CD4-positive, alpha-beta T cell treated with Interleukin-1 beta for 1 hour (primary cell): ENCODE measurements at regions not wholly inside any gene's neighbourhood (a gene's known extent, or its start where the extent isn't known, plus 50 kb on each side); places are given as distances from the start of the nearest gene placed in this dataset.
A peak's percentile ranks its signal among the peaks of the same experiment; 100 is the strongest.

Experiments
- DNase-seq, 2 donors: peaks; one replicate each; pipeline ENCODE4 v3.0.0-alpha.2; 2020 to 2022

DNA sequence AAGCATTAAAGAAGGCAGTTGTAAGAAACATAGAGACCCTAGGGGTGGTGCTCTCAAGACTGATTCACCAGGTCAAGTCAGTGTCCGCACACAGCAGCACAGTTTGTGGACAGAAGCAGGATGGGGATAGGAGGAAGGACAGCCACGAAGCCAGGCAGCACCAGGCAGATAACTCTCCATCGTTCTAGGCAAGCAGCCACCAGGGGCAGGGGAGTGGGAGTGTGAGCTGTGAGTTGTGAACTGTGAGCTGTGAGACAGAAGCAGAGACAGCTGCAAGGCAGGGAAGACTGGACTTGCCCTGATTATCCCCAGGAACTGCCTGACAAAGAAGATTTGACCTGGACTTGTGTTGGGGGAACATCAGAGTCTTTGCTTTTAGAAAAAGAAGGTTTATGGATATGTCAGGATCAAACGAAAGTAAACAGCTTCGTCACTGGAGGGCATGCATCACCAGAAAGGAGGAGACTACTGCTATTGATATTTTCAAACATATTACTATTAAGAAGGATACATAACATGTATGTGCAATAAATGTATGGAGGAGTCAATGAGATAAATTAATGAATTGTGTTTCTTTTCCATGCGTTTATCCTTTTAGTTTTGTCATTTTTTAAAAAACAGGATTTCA, 286.1 kb downstream of the IRS2 start:
- no peak for DNase-seq

DNA sequence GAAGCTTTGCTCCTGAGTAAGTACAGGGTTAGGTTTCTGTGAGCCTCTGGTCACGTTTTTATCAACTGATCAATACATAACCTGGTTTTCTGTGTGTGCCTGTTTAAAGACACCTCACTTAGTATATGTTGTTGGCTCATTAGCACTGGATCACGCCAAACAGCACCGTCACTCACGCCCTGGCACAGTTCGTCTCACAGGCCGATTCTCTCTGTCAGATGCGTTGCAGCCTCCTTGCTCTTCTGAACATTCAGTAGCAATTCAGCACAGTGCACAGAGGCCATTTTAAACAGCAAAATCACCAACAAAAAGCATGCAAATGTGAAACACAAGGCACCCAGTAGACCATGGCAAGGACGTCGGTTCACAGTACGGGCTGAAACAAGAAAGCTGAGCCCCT, 288.5 kb downstream of the IRS2 start:
- DNase-seq = no peak

- DNase-seq = no peak
Measured at GRCh38 chr13:109496216-109496615, 290.2 kb downstream of the IRS2 start.

DNA sequence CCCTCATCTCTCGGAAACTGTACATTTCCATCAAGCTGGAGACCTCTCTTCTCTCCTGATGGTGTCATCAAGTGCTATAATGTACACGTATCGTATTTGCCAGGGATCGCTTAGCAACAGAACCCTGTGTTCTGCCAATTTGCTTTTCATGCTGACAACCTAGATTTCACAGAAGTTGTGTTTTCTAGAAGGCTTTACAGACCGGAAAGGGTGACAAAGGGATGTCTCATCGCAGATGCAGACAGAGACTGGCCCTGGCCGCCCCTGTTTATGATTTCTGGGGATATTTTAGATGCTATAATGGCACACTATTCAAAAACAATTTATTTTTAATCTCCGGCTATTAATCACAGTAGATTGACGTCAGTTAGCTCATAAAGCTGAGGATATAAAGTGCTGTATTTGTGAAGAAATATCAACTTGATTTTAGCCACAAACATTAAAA, 291.4 kb downstream of the IRS2 start:
- DNase-seq = no peak

DNA sequence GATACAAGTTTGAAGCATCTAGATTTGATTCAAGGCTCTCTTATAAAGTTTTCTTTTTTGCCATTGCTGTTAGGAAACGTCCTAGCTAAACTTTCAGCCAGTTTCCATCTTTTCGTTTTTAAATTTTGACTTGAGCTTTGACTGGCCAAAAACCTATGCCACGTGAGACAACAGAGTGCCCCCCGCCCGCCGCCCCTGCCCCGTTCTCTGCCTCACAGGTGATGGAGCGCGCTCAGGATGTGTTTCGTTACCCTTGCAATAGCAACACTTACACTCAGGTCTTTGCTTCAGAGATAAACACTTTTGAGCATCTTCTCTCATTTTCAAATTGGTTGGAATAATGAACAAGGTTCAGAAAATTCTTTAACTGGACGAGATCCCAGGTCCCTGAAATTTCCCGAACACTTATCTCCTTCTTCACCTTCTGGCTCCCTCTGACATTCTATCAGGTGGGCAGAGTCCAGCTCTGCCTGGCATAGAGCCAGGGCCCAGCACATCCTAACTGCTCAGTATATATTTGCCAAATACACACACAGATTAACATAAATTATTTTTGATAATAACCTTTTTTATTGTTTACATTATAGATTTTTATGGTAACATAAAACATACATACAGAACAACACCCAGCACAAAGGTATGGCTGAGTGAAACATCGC, 301.1 kb downstream of the IRS2 start:
- no peak for DNase-seq

GRCh38 chr13:109483284-109483683, 303.1 kb downstream of the IRS2 start:
- no peak for DNase-seq

DNA sequence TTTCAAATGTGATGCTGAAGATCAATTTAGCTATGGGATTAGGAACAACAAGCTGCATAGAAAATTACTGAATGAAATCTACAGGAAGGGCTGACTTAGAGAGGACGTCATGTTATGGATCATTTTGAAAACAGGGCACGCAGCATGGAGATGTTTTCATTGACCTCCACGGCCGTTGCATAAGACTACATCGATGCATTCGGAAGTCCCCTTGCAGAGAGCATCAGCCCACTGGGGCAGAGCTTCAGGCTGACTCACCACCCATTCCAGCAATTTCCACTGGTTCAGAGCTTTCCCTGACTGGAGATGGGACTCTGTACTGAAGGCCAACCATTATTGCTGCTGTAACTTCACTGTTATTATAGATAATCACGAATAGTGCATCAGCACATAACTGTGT, 305.3 kb downstream of the IRS2 start:
- DNase-seq = peak in 1 of 2 donors; percentile 5

GRCh38 chr13:109480011-109480955, 306.1 kb downstream of the IRS2 start:
- DNase-seq = no peak

GRCh38 chr13:109479534-109479933, 306.8 kb downstream of the IRS2 start:
- DNase-seq = no peak

DNA sequence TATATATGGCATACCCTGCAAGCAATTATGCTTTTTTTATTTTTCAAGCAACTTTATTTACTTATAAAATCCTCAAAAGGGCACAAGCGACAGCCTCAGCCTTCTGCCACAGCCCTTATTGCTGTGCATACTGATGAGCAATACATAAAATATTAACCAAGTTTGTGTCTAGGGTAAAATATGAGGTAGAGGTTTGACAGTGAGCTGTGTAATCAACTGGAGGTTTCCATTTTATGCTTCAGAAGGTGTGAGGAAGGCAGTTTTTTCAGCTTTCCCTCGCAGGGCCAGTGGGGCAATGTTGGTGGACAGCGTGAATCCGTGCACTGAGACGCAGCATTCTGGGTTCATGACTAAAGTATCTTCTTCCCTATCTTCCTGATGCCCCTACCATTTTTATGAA, 310.4 kb downstream of the IRS2 start:
- no peak for DNase-seq

DNA sequence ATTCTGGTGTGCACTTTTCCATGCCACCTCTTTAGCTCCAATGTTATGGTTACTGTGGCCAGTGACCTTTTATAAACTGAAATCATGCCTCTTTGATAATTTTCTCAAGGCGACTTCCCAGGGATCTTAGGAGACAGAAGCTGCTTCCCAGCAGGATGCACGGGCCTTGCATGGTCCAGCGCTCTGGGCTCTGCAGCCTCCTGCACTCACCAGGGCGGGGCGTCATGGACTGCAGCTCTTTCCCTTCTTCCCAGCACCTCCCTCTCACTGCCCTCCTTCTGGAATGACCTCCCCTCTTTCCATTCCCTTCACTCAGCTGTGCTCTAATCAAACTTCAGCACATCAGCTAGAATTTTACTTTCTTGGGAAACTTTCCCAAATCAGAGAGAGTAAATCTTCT, 318.3 kb downstream of the IRS2 start:
- no peak for DNase-seq

GRCh38 chr13:109465148-109465547, 321.2 kb downstream of the IRS2 start:
- no peak for DNase-seq

- no peak for DNase-seq
Measured at GRCh38 chr13:109454167-109454917, 332.0 kb downstream of the IRS2 start.

GRCh38 chr13:109451726-109452125, 334.7 kb downstream of the IRS2 start:
- DNase-seq = no peak

DNA sequence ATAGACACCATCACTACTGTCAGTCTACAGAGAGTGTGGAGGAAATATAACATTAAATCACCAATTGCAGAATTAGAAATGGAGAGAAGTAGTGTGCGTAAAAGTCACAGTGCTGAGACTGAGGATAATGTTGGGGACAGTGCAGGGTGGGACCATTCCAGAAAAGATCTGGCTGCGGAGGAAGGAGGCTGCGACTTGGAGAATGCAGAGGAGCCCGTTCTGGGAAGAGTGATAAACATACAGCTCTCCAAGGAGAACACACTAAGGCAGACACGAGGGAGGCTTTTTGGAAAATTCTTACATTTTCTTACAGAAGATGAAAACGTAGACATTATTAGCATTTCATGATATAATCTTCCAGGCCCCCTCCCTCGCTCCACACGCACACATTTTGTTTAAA, 337.8 kb downstream of the IRS2 start:
- DNase-seq = no peak

DNA sequence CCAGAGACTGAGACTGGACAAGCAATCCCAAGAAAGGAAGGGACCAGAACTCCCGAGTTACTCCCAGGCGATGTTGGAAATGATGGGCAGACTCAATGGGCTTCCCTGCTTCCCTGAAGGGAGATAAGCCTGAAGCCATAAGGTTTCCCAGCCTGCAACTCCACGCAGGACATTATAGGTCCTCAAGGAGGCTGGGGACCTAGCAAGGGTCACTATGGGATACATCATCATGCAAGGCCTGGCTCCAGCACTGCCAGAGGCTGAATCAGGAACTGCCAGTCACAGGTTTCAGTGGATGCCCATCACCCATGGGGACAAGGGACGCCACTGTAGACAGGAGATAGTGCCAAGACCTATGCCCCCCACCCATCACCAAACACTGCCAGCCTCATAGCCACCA, 338.7 kb downstream of the IRS2 start:
- DNase-seq = no peak

DNA sequence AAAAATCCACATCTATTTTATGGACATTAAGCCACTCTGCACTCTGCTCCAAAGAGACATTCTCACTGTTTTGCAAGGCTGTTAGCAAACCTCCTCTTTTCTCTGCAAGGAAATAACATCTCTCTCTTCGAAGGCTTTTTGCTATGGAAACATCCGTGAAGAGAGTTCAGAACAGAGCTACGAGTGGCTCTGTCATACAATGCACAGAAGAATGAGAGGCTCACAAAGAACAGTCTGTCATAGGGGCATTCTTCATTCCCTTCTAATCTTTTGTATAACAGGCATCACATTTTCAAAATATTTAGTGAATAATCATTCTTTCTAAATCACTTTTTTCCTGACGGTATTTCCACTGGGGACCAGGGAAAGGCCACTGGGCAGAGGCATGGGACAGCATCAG, 346.1 kb downstream of the IRS2 start:
- DNase-seq = no peak

GRCh38 chr13:109439813-109440212, 346.6 kb downstream of the IRS2 start:
- DNase-seq = no peak

GRCh38 chr13:109436841-109437240, 349.5 kb downstream of the IRS2 start:
- no peak for DNase-seq

DNA sequence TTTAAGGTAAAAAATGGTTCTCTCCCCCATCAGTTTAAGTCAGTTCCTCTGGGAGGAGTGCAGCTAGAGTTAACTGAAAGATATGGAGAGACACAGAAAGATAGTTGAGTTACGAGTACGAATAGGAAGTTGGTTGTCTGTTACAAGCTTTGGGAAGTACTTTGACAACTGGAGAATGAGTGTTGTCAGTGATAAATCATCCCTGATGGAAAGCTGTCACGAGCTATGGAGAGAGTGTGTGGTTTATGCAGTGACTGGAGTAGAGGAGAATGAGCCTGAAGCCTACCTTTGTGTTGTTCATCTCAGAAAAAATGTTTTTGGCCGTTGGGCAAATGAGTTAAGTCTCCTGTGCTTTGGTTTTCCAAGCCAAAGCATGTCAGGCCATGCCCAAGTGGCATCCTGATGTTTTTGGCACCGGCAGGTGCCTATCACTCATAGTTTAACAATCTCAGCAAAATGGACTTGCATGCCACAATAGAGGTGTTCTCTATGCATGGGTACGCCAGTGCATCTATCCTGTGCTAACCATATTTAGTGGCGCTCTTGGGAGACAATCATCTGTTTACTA, 350.2 kb downstream of the IRS2 start:
- no peak for DNase-seq

DNA sequence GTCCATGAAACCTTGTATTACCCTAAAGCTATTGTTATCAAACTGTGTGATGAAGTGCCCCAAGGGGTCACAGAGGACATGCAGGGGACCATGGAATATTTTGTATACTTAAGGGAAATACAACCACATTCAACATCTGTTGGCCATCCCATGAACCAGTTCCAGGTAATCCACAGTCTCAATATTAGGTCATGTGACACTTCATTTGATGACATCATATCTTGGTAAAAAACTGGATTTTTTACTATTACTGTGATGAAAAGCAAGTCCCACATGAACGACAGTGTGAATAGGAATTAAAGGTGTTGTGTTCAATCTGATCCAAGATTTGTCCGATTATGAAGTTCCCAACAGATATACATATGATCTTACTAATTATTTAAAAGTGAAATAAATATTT, 355.2 kb downstream of the IRS2 start:
- DNase-seq = no peak

DNA sequence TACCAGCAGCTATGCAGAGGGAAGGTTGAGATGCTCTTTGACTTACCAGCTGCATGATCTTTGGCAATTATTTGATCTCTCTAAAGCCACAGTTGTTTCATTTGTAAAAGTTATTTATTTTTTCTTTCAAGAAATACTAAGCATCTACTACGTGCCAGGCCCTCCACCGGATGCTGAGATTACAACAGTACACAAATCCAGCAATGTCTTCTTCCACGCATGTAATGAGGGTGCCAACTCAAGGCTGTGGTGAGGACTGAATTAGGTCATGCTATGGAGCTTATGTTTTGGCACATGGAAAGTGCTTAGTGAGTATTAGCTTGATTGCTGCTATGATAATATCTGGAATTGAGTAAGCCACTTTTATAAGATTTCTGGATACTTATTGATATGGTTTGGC, 358.2 kb downstream of the IRS2 start:
- no peak for DNase-seq

DNA sequence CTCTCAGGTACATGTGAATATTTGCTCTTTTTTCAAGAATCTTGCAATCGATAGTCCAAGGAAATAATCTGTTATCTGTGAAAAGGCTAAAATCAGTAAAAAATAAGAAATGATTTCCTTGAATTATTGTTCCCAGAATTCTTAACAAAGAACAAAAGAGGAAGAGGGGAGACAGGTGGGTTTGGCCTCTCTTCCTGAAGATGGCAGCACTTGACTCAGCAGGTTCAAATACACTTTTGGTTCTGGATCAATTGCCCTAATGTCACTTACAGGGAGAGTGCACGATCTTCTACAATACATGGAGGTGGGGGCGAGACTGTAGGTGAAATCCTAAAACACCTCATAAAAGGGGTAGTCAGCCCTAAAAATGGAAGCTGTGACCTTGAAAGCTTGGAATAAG, 358.7 kb downstream of the IRS2 start:
- DNase-seq = no peak
